Renal pelvis (tissue), 1 donor: ENCODE measurements at regions not wholly inside any gene's neighbourhood (a gene's known extent, or its start where the extent isn't known, plus 50 kb on each side); places are given as distances from the start of the nearest gene placed in this dataset.
A peak's percentile ranks its signal among the peaks of the same experiment; 100 is the strongest.

Experiments used
- DNase-seq: peaks from one replicate; pipeline ENCODE4 v3.0.0-alpha.2; 2013

- DNase-seq: no peak
Observed at GRCh38 chr21:38702196-38702595, 103.5 kb upstream of the ETS2 start.

GRCh38 chr21:38709876-38710275 lies 95.9 kb upstream of the ETS2 start:
- no peak for DNase-seq

GRCh38 chr21:38712071-38712470 lies 93.7 kb upstream of the ETS2 start:
- DNase-seq: no peak

GRCh38 chr21:38712664-38713063 lies 93.1 kb upstream of the ETS2 start:
- no peak for DNase-seq

GRCh38 chr21:38714039-38714817 lies 91.5 kb upstream of the ETS2 start:
- DNase-seq: no peak

- DNase-seq: no peak
Observed at GRCh38 chr21:38714999-38715398, 90.7 kb upstream of the ETS2 start.

GRCh38 chr21:38716088-38716487 lies 89.6 kb upstream of the ETS2 start:
- DNase-seq: no peak

- DNase-seq: no peak
Observed at GRCh38 chr21:38716942-38717341, 88.8 kb upstream of the ETS2 start.

- no peak for DNase-seq
Observed at GRCh38 chr21:38718481-38718880, 87.2 kb upstream of the ETS2 start.

- no peak for DNase-seq
Observed at GRCh38 chr21:38720074-38720473, 85.7 kb upstream of the ETS2 start.

- DNase-seq: no peak
Observed at GRCh38 chr21:38721055-38721454, 84.7 kb upstream of the ETS2 start.

- DNase-seq: no peak
Observed at GRCh38 chr21:38721958-38722357, 83.8 kb upstream of the ETS2 start.

- DNase-seq: no peak
Observed at GRCh38 chr21:38725196-38726157, 80.3 kb upstream of the ETS2 start.

- no peak for DNase-seq
Observed at GRCh38 chr21:38726482-38726881, 79.2 kb upstream of the ETS2 start.

- DNase-seq: no peak
Observed at GRCh38 chr21:38729291-38729690, 76.4 kb upstream of the ETS2 start.

GRCh38 chr21:38729754-38730379 lies 75.9 kb upstream of the ETS2 start:
- no peak for DNase-seq

GRCh38 chr21:38733972-38734546 lies 71.7 kb upstream of the ETS2 start:
- peak; percentile 75 for DNase-seq

- DNase-seq: no peak
Observed at GRCh38 chr21:38734646-38735365, 70.9 kb upstream of the ETS2 start.

GRCh38 chr21:38735626-38736206 lies 70.0 kb upstream of the ETS2 start:
- DNase-seq: no peak

- no peak for DNase-seq
Observed at GRCh38 chr21:38740090-38740489, 65.6 kb upstream of the ETS2 start.
